H1 (cell line): ENCODE measurements at regions not wholly inside any gene's neighbourhood (a gene's known extent, or its start where the extent isn't known, plus 50 kb on each side); places are given as distances from the start of the nearest gene placed in this dataset.

Experiments used
- CTCF ChIA-PET: fragments of 300-600 bp; sonication (Branson Sonifier 250); formaldehyde crosslinking; loops from one replicate; lab custom pipeline; 2021; ENCODE audit not compliant: partially characterized antibody; lab: Charles Lee
- POLR2A ChIA-PET: fragments of 300-600 bp; sonication (Branson Sonifier 250); formaldehyde crosslinking; loops from one replicate; lab custom pipeline; 2021; ENCODE audit warnings: inconsistent platforms; ENCODE audit not compliant: partially characterized antibody; lab: Charles Lee
- DNase-seq, 2 experiments: peaks; one replicate each; pipeline versions ENCODE4 v3.0.0 to v3.0.0-alpha.2; 2010 to 2022; ENCODE audit warnings: low spot score in 2 of 2, low read depth in 1 of 2, mixed read lengths in 1 of 2
- FAIRE-seq: peaks from 2 replicates; lab custom pipeline; 2011; peaks lifted over from hg19 to GRCh38; lab: Jason Lieb, UNC
- H2AFZ ChIP-seq: 2 replicates; pipeline ENCODE4 v1.8.1; 2012; ENCODE audit warnings: low read length, inconsistent platforms
- H2AK5ac ChIP-seq: 2 replicates; pipeline ENCODE4 v1.6.1; 2013; ENCODE audit warnings: low read depth, low read length
- H2BK120ac ChIP-seq: replicated peaks from 2 replicates; pipeline ENCODE3; 2013; ENCODE audit warnings: low read depth, low read length, inconsistent platforms
- H2BK12ac ChIP-seq: 2 replicates; pipeline ENCODE4 v1.6.1; 2013; ENCODE audit warnings: low read depth, low read length
- H2BK15ac ChIP-seq: 2 replicates; pipeline ENCODE4 v1.6.1; 2013; ENCODE audit warnings: low read length
- H2BK20ac ChIP-seq: 2 replicates; pipeline ENCODE4 v1.6.1; 2013; ENCODE audit warnings: low read length
- H2BK5ac ChIP-seq: 2 replicates; pipeline ENCODE4 v1.6.1; 2013; ENCODE audit warnings: low read depth, low read length
- H3K14ac ChIP-seq: 2 replicates; pipeline ENCODE4 v1.6.1; 2013; ENCODE audit warnings: inconsistent platforms; ENCODE audit not compliant: insufficient read length
- H3K18ac ChIP-seq: 2 replicates; pipeline ENCODE4 v1.6.1; 2013; ENCODE audit warnings: low read length; ENCODE audit errors: extremely low read depth
- H3K23ac ChIP-seq: 2 replicates; pipeline ENCODE4 v1.6.1; 2013; ENCODE audit warnings: inconsistent platforms; ENCODE audit not compliant: insufficient read length
- H3K23me2 ChIP-seq: 2 replicates; pipeline ENCODE4 v1.6.1; 2013; ENCODE audit warnings: low read depth, low read length
- H3K27ac ChIP-seq: 2 replicates; pipeline ENCODE4 v1.6.1; 2011; ENCODE audit warnings: low read depth, low read length, inconsistent platforms
- H3K27me3 ChIP-seq, 4 experiments: replicated peaks in 1 of 4; 1 replicate in 1 of 4; 2 replicates in 3 of 4; pipeline versions ENCODE4 v1.6.1 to v1.8.1; 2011 to 2013; ENCODE audit warnings: low read length in 3 of 4, mild to moderate bottlenecking in 3 of 4, inconsistent platforms in 2 of 4, mixed read lengths in 2 of 4, moderate library complexity in 1 of 4; ENCODE audit not compliant: control insufficient read depth in 3 of 4, insufficient read depth in 3 of 4; ENCODE audit errors: extremely low read depth in 1 of 4
- H3K36me3 ChIP-seq, 4 experiments: 2 replicates each; pipeline versions ENCODE4 v1.6.1 to v1.8.1; 2011 to 2013; ENCODE audit warnings: mild to moderate bottlenecking in 4 of 4, low read length in 3 of 4, moderate library complexity in 2 of 4, control low read depth in 1 of 4, inconsistent platforms in 1 of 4; ENCODE audit not compliant: insufficient read depth in 4 of 4, control insufficient read depth in 2 of 4
- H3K4ac ChIP-seq: replicated peaks from 2 replicates; pipeline ENCODE3; 2013; ENCODE audit warnings: low read length, low read depth, mixed read lengths, inconsistent platforms; ENCODE audit not compliant: insufficient read length
- H3K4me1 ChIP-seq, 4 experiments: replicated peaks in 1 of 4; 1 replicate in 1 of 4; 2 replicates in 3 of 4; pipeline versions ENCODE4 v1.6.1 to v1.8.1; 2011 to 2013; ENCODE audit warnings: low read length in 3 of 4, inconsistent platforms in 2 of 4, mixed read lengths in 1 of 4; ENCODE audit not compliant: insufficient read depth in 4 of 4, control insufficient read depth in 3 of 4
- H3K4me2 ChIP-seq, 2 experiments: 2 replicates each; pipeline versions ENCODE4 v1.6.1 to v1.8.1; 2011 to 2013; ENCODE audit warnings: low read depth in 2 of 2, low read length in 2 of 2, control low read depth in 1 of 2, inconsistent platforms in 1 of 2, mild to moderate bottlenecking in 1 of 2; ENCODE audit not compliant: insufficient read depth in 1 of 2
- H3K4me3 ChIP-seq, 4 experiments: fragments of 200-600, 300-600 bp in 1 of 4; sonication (generic), shearing (Covaris generic), sonication (Bioruptor Twin) in 1 of 4; 2 replicates each; pipeline versions ENCODE4 v1.5.1 to v1.8.1; 2011 to 2016; ENCODE audit warnings: low read length in 4 of 4, low read depth in 3 of 4, control low read depth in 2 of 4, inconsistent platforms in 2 of 4, mild to moderate bottlenecking in 2 of 4, mixed read lengths in 1 of 4, moderate library complexity in 1 of 4; ENCODE audit not compliant: insufficient read depth in 2 of 4; ENCODE audit errors: extremely low read depth in 1 of 4
- H3K56ac ChIP-seq: replicated peaks from 2 replicates; pipeline ENCODE3; 2013; ENCODE audit warnings: low read depth, mild to moderate bottlenecking, mixed read lengths, low read length, inconsistent platforms; ENCODE audit not compliant: insufficient read length
- H3K79me1 ChIP-seq: 2 replicates; pipeline ENCODE4 v1.6.1; 2013; ENCODE audit warnings: low read depth, low read length, control low read depth
- H3K79me2 ChIP-seq, 2 experiments: 2 replicates each; pipeline versions ENCODE4 v1.6.1 to v1.8.1; 2012 to 2013; ENCODE audit warnings: low read length in 2 of 2, mild to moderate bottlenecking in 2 of 2, inconsistent platforms in 1 of 2; ENCODE audit not compliant: insufficient read depth in 2 of 2, control insufficient read depth in 1 of 2
- H3K9ac ChIP-seq, 4 experiments: replicated peaks in 1 of 4; 1 replicate in 1 of 4; 2 replicates in 3 of 4; pipeline versions ENCODE4 v1.6.1 to v1.8.1; 2011 to 2013; ENCODE audit warnings: low read depth in 3 of 4, low read length in 3 of 4, control low read depth in 2 of 4, mild to moderate bottlenecking in 2 of 4, moderate library complexity in 2 of 4, inconsistent platforms in 1 of 4; ENCODE audit errors: extremely low read depth in 1 of 4
- H3K9me3 ChIP-seq, 2 experiments: 2 replicates each; pipeline versions ENCODE4 v1.6.1 to v1.8.1; 2012 to 2013; ENCODE audit warnings: mild to moderate bottlenecking in 2 of 2, moderate library complexity in 2 of 2, control low read depth in 1 of 2, inconsistent platforms in 1 of 2, low read depth in 1 of 2, low read length in 1 of 2, mixed read lengths in 1 of 2; ENCODE audit not compliant: insufficient read depth in 2 of 2
- H4K20me1 ChIP-seq, 2 experiments: replicated peaks in 1 of 2; 2 replicates each; pipeline versions ENCODE3 to v1.8.1; 2011 to 2013; ENCODE audit warnings: inconsistent platforms in 2 of 2, low read length in 2 of 2, mild to moderate bottlenecking in 1 of 2; ENCODE audit not compliant: insufficient read depth in 2 of 2, control insufficient read depth in 1 of 2
- H4K5ac ChIP-seq: 2 replicates; pipeline ENCODE4 v1.6.1; 2013; ENCODE audit warnings: low read length, low read depth, mixed read lengths, inconsistent platforms; ENCODE audit not compliant: insufficient read length
- H4K8ac ChIP-seq: 2 replicates; pipeline ENCODE4 v1.8.0; 2013; ENCODE audit warnings: mild to moderate bottlenecking, moderate library complexity, low read length, inconsistent platforms; ENCODE audit not compliant: insufficient read depth; ENCODE audit errors: extremely low read depth
- H4K91ac ChIP-seq: replicated peaks from 2 replicates; pipeline ENCODE3; 2013; ENCODE audit warnings: low read length, mixed read lengths, inconsistent platforms; ENCODE audit not compliant: insufficient read length
- CREB1 ChIP-seq: IDR thresholded peaks from 2 replicates; pipeline ENCODE4 v1.6.1; 2012; ENCODE audit warnings: inconsistent platforms
- CTCF ChIP-seq, 3 experiments: IDR thresholded peaks; 1 replicate in 2 of 3; 2 replicates in 1 of 3; pipeline versions ENCODE4 v1.5.1 to v1.6.1; 2011; ENCODE audit warnings: low read length in 3 of 3, mild to moderate bottlenecking in 3 of 3, inconsistent platforms in 2 of 3, low read depth in 1 of 3, moderate library complexity in 1 of 3; ENCODE audit not compliant: insufficient read depth in 1 of 3; ENCODE audit errors: control extremely low read depth in 1 of 3
- HDAC2 ChIP-seq, 2 experiments: fragments of 300-600 bp in 1 of 2; sonication (generic) in 1 of 2; IDR thresholded peaks; 2 replicates each; pipeline ENCODE4 v1.6.1; 2011 to 2012; ENCODE audit warnings: low read depth in 2 of 2, low read length in 2 of 2, mild to moderate bottlenecking in 2 of 2, moderate library complexity in 2 of 2, borderline replicate concordance in 1 of 2, inconsistent platforms in 1 of 2
- HDAC6 ChIP-seq: IDR thresholded peaks from one replicate; pipeline ENCODE4 v1.7.1; 2012; ENCODE audit warnings: low read depth, mild to moderate bottlenecking, inconsistent platforms, low read length, moderate library complexity
- KDM1A ChIP-seq: fragments of 200-600, 300-600 bp; sonication (generic); IDR thresholded peaks from 2 replicates; pipeline ENCODE4 v1.7.1; 2016; ENCODE audit warnings: mild to moderate bottlenecking, low read length, borderline replicate concordance
- SIX5 ChIP-seq: IDR thresholded peaks from 2 replicates; pipeline ENCODE4 v1.6.1; 2011; ENCODE audit warnings: mild to moderate bottlenecking, low read depth, low read length
- TBP ChIP-seq: IDR thresholded peaks from 2 replicates; pipeline ENCODE4 v1.6.1; 2011; ENCODE audit warnings: low read depth, low read length, improper control_type of control experiment
- USF2 ChIP-seq: IDR thresholded peaks from 2 replicates; pipeline ENCODE4 v1.6.1; 2011; ENCODE audit warnings: low read length, improper control_type of control experiment
- WGBS, 2 experiments: shearing (Covaris generic) in 1 of 2; methylation state at CpG; one replicate each; pipeline versions ENCODE4 v1.1.6 to v1.1.7; 2013 to 2015; ENCODE audit warnings: low lambda C conversion rate in 2 of 2, mixed read lengths in 2 of 2, inconsistent platforms in 1 of 2, low coverage in 1 of 2, missing lambda C conversion rate in 1 of 2; ENCODE audit not compliant: insufficient replicate concordance in 2 of 2, insufficient coverage in 1 of 2, insufficient read length in 1 of 2; ENCODE audit errors: extremely low coverage in 1 of 2, missing lambda C conversion rate in 1 of 2; 5-methylcytosine and 5-hydroxymethylcytosine counted together
- TF ChIP-seq, protein P1 (sequence below): IDR thresholded peaks from 2 replicates; pipeline ENCODE4 v1.6.1; 2012; ENCODE audit warnings: inconsistent platforms

DNA sequence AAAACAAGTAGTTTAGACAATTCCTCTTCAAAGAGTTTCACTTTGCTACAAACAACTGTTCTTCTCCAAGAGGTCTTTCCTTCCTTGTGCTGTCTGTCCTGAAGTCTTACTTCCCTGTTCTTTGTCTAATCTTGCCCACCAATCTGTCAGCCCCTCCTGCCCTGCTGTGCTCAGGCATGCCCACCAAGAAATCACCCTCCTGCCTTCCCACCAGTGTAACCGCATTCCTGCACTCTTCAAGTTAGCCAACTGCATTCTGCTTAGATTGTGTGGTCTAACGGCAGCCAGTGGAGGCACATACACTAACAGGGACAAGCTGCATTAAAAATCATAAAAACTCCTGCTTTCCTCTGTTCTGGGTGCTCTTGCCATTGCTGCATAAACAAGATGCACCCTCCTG lies 215.9 kb upstream of the RBMY1B start:
- Histone ChIP-seq H3K56ac (no peak overlapping the region), H3K23me2 (no peaks in the 10 kb centered on the region), H4K20me1 (no peaks in the 10 kb centered on the region), H4K8ac (no peak overlapping the region), H3K23ac (no peak overlapping the region), H2BK20ac (no peak overlapping the region), H2BK15ac (no peak overlapping the region), H4K5ac (no peak overlapping the region), H4K91ac (no peak overlapping the region), H2AK5ac (no peak overlapping the region), H3K9ac (no peak overlapping the region), H2BK120ac (no peak overlapping the region), H3K79me1 (no peaks in the 10 kb centered on the region), H2BK5ac (no peak overlapping the region), H3K4ac (no peak overlapping the region), H3K18ac (no peak overlapping the region), H3K14ac (no peak overlapping the region), H3K36me3 (no peaks in the 10 kb centered on the region), H2AFZ (no peak overlapping the region), H3K79me2 (no peaks in the 10 kb centered on the region), H3K4me2 (no peak overlapping the region), H3K9me3 (peaks cover 4 to 29% of the 10 kb centered on the region in 2 experiments; a peak in 3 of 4 replicates), H3K4me3 (no peak overlapping the region), H3K27me3 (no peaks in the 10 kb centered on the region), H2BK12ac (no peak overlapping the region), H3K4me1 (no peaks in the 10 kb centered on the region), H3K27ac (no peak overlapping the region)
- FAIRE-seq = no peak
- ChIA-PET CTCF (no interaction called here), POLR2A (no interaction called here)
- 73% methylated on average over 2 of the region's 2 CpGs; no CpG with 5 or more reads in 1 of the 2 experiments for WGBS, 2 experiments
- DNase-seq = no peak
- TF ChIP-seq CREB1 (no peak), TBP (no peak), SIX5 (no peak), KDM1A (no peak), HDAC6 (no peak), USF2 (no peak), HDAC2 (IDR thresholded peaks at IDR 0.05; ENCODE audit: borderline replicate concordance in 1 of 2, low read depth in 2 of 2, low read length in 2 of 2) (no peak), CTCF (IDR thresholded peaks at IDR 0.05; ENCODE audit: control extremely low read depth in 1 of 3, insufficient read depth in 1 of 3, low read depth in 1 of 3, low read length in 3 of 3) (no peak)
- TF ChIP-seq, protein P1, sequence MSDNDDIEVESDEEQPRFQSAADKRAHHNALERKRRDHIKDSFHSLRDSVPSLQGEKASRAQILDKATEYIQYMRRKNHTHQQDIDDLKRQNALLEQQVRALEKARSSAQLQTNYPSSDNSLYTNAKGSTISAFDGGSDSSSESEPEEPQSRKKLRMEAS = no peak
